ENCODE measurements at regions not wholly inside any gene's neighbourhood (a gene's known extent, or its start where the extent isn't known, plus 50 kb on each side); places are given as distances from the start of the nearest gene placed in this dataset.
A peak's percentile ranks its signal among the peaks of the same experiment; 100 is the strongest.

GRCh38 chr22:46035742-46036557, 59.0 kb upstream of the WNT7B start:
- Histone ChIP-seq H3K4me1 (ENCODE audit: control extremely low read depth in 1 of 4, control insufficient read depth in 4 of 4, insufficient read depth in 4 of 4, low read length in 3 of 4) (peaks cover 0 to 55% (median 38%) of the 10 kb centered on the region in 4 experiments), H3K36me3 (ENCODE audit: control insufficient read depth in 4 of 4, insufficient read depth in 4 of 4, low read length in 3 of 4) (peaks cover 0 to 3% (median 0%) of the 10 kb centered on the region in 4 experiments), H3K4me3 (ENCODE audit: control insufficient read depth in 1 of 7, extremely low read depth in 1 of 7, insufficient read depth in 4 of 7, low read depth in 2 of 7, low read length in 6 of 7) (peak overlapping the region; percentile 63 to 90 (median 87)), H3K27ac (ENCODE audit: insufficient read depth in 1 of 2, low read depth in 1 of 2, low read length in 2 of 2, poor library complexity in 1 of 2, severe bottlenecking in 2 of 2) (peak overlapping the region; percentile 58 to 89), H3K9me3 (ENCODE audit: control extremely low read depth in 1 of 5, control insufficient read depth in 4 of 5, insufficient read depth in 2 of 5, low read depth in 1 of 5, low read length in 4 of 5) (no peaks in the 10 kb centered on the region), H3K27me3 (replicated peaks in 2 of 5; ENCODE audit: control insufficient read depth in 4 of 5, insufficient read depth in 5 of 5, low read length in 4 of 5) (peaks cover 0 to 2% (median 0%) of the 10 kb centered on the region in 5 experiments)
- WGBS (ENCODE audit: insufficient coverage), result under 1% methylated on average over 60 of the region's 84 CpGs
- CTCF ChIA-PET, result interaction anchor here (0.9 to 6.1 kb wide), 16 partner anchors 8 to 81 kb away, joined by 3 to 75 read pairs (median 8); no protein-coding TSS in a partner anchor
- POLR2A ChIA-PET, result interaction anchor here (0.6 to 2.0 kb wide), 12 partner anchors 17 to 121 kb away, joined by 3 to 13 read pairs (median 4); no protein-coding TSS in a partner anchor
- DNase-seq, result peak; percentile 98 to 99 (median 99)

DNA sequence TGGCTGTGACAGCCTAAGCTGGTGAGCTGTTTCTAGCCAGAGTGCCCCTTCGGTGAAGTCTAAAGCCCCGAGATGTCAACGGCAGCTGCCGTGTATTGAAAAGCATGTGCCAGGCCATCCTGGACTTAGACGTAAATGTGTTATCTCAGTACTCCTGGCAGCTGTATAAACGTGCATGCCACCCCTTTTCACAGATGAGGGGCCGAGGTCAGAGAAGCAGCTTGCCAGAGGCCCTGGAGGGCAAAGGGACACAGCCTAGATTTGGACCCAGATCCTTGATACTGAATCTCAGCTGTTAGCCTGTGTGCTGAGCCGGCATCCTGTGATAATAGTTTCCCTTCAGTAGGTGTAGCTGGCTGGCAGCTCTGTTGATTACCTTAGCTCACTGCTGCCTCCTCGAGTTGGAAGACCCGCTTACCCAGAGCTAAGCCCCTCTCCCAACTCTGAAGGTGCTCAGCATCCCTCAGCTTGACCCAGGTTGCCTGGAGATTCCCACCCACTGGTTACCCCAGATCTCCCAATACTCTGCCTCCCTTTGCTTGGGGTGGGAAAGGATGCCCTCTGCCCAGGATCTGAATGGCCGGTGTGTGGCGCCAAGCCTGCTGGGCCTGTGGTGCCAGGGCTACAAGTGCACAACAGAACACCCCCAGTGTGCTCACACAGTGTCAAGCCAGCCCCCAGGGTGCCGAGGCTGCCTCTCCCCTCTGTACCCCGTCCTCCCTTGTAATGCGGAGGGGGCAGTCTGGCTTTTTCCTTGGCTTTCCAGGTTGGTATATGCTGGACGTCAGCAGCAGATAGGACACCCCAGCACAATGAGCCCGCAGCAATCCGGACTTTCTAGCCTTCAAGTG, 59.8 kb upstream of the WNT7B start:
- Histone ChIP-seq H3K4me3 (ENCODE audit: control insufficient read depth in 1 of 7, extremely low read depth in 1 of 7, insufficient read depth in 4 of 7, low read depth in 2 of 7, low read length in 6 of 7) (peak overlapping the region; percentile 63 to 90 (median 87)), H3K4me1 (ENCODE audit: control extremely low read depth in 1 of 4, control insufficient read depth in 4 of 4, insufficient read depth in 4 of 4, low read length in 3 of 4) (peaks cover 0 to 57% (median 35%) of the 10 kb centered on the region in 4 experiments), H3K36me3 (ENCODE audit: control insufficient read depth in 4 of 4, insufficient read depth in 4 of 4, low read length in 3 of 4) (peaks cover 0 to 3% (median under 1%) of the 10 kb centered on the region in 4 experiments), H3K27me3 (replicated peaks in 2 of 5; ENCODE audit: control insufficient read depth in 4 of 5, insufficient read depth in 5 of 5, low read length in 4 of 5) (peaks cover 0 to 2% (median 0%) of the 10 kb centered on the region in 5 experiments), H3K27ac (ENCODE audit: insufficient read depth in 1 of 2, low read depth in 1 of 2, low read length in 2 of 2, poor library complexity in 1 of 2, severe bottlenecking in 2 of 2) (peak overlapping the region; percentile 58 to 89), H3K9me3 (ENCODE audit: control extremely low read depth in 1 of 5, control insufficient read depth in 4 of 5, insufficient read depth in 2 of 5, low read depth in 1 of 5, low read length in 4 of 5) (no peaks in the 10 kb centered on the region)
- POLR2A ChIA-PET, result interaction anchor here (0.7 to 2.0 kb wide), 10 partner anchors 16 to 40 kb away, joined by 4 to 10 read pairs (median 4); no protein-coding TSS in a partner anchor
- WGBS (ENCODE audit: insufficient coverage), result 27% methylated on average over 13 of the region's 18 CpGs
- DNase-seq, result peak; percentile 79 to 85 (median 81)
- CTCF ChIA-PET, result interaction anchor here (0.9 to 6.1 kb wide), 17 partner anchors 9 to 80 kb away, joined by 3 to 75 read pairs (median 8); no protein-coding TSS in a partner anchor

GRCh38 chr22:46038174-46038487, 61.2 kb upstream of the WNT7B start:
- no peak for DNase-seq
- no peak overlapping the region for H3K4me3 ChIP-seq (ENCODE audit: control insufficient read depth in 1 of 7, extremely low read depth in 1 of 7, insufficient read depth in 4 of 7, low read depth in 2 of 7, low read length in 6 of 7)
- H3K9me3 ChIP-seq (ENCODE audit: control extremely low read depth in 1 of 5, control insufficient read depth in 4 of 5, insufficient read depth in 2 of 5, low read depth in 1 of 5, low read length in 4 of 5), result no peaks in the 10 kb centered on the region
- peaks cover 0 to 60% (median 29%) of the 10 kb centered on the region in 4 experiments for H3K4me1 ChIP-seq (ENCODE audit: control extremely low read depth in 1 of 4, control insufficient read depth in 4 of 4, insufficient read depth in 4 of 4, low read length in 3 of 4)
- ChIA-PET POLR2A (no interaction called here), CTCF (interaction anchor here (0.9 to 6.1 kb wide), 8 partner anchors 10 to 79 kb away, joined by 3 to 75 read pairs (median 8); no protein-coding TSS in a partner anchor)
- peaks cover 0 to 3% (median under 1%) of the 10 kb centered on the region in 4 experiments for H3K36me3 ChIP-seq (ENCODE audit: control insufficient read depth in 4 of 4, insufficient read depth in 4 of 4, low read length in 3 of 4)
- peaks cover 0 to 2% (median 0%) of the 10 kb centered on the region in 5 experiments for H3K27me3 ChIP-seq (replicated peaks in 2 of 5; ENCODE audit: control insufficient read depth in 4 of 5, insufficient read depth in 5 of 5, low read length in 4 of 5)
- no peak overlapping the region for H3K27ac ChIP-seq (ENCODE audit: insufficient read depth in 1 of 2, low read depth in 1 of 2, low read length in 2 of 2, poor library complexity in 1 of 2, severe bottlenecking in 2 of 2)
- 92% methylated on average over 2 of the region's 2 CpGs for WGBS (ENCODE audit: insufficient coverage)

DNA sequence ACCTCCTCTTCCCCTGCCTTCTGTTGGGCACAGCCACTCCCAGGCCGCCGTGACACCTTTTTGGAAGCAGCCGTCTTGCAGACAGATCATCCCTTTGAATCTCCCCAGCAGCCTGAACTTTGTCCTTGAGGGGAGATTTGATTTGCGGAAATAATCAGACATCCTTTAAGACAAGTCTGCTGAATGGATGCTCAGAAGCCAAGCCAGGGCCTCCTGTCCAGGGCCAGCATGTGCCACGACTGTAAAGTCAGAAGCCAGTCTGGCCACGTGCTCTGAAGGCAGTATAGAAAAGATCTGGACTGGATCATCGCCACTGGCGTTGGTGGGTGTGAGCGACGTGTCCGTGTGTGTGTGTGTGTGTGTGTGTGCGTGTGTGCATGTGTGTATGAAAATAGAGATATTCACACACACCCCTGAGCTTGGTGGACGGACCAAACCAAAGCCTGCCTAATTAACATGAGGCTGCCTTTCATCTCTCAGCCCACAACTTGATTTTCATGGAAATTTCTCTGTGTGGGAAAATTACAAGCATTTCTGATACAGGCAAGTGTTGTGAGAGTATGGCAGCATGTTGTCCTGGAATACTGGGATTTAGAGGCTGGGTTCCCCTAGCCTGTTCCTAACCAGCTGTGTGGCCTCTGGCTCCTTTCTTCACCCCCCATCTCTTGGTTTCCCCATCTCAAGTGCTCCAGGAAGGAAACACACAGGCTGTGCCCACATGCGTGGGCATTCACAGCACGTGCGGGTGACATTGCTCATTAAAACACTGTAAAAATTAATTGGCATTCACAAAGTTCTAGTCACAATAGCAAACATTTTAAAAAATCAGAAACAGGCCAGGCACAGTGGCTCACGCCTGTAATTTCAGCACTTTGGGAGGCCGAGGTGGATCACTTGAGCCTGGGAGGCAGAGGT, 61.8 kb upstream of the WNT7B start:
- WGBS (ENCODE audit: insufficient coverage), result 75% methylated on average over 14 of the region's 18 CpGs
- H3K4me3 ChIP-seq (ENCODE audit: control insufficient read depth in 1 of 7, extremely low read depth in 1 of 7, insufficient read depth in 4 of 7, low read depth in 2 of 7, low read length in 6 of 7), result no peak overlapping the region
- CTCF ChIA-PET, result interaction anchor here (0.7 to 6.1 kb wide), 9 partner anchors 9 to 255 kb away, joined by 3 to 75 read pairs (median 7); no protein-coding TSS in a partner anchor
- H3K27me3 ChIP-seq (replicated peaks in 2 of 5; ENCODE audit: control insufficient read depth in 4 of 5, insufficient read depth in 5 of 5, low read length in 4 of 5), result peaks cover 0 to 2% (median 0%) of the 10 kb centered on the region in 5 experiments
- POLR2A ChIA-PET, result no interaction called here
- H3K27ac ChIP-seq (ENCODE audit: insufficient read depth in 1 of 2, low read depth in 1 of 2, low read length in 2 of 2, poor library complexity in 1 of 2, severe bottlenecking in 2 of 2), result peak overlapping the region in 1 of 2 experiments; percentile 25
- H3K9me3 ChIP-seq (ENCODE audit: control extremely low read depth in 1 of 5, control insufficient read depth in 4 of 5, insufficient read depth in 2 of 5, low read depth in 1 of 5, low read length in 4 of 5), result no peaks in the 10 kb centered on the region
- peaks cover 0 to 3% (median under 1%) of the 10 kb centered on the region in 4 experiments for H3K36me3 ChIP-seq (ENCODE audit: control insufficient read depth in 4 of 4, insufficient read depth in 4 of 4, low read length in 3 of 4)
- no peak for DNase-seq
- H3K4me1 ChIP-seq (ENCODE audit: control extremely low read depth in 1 of 4, control insufficient read depth in 4 of 4, insufficient read depth in 4 of 4, low read length in 3 of 4), result peaks cover 0 to 67% (median 33%) of the 10 kb centered on the region in 4 experiments

- CTCF ChIA-PET, result interaction anchor here (6.1 kb wide), 1 partner anchor 33 kb away, joined by 75 read pairs; no protein-coding TSS in a partner anchor
- peaks cover 0 to 2% (median 0%) of the 10 kb centered on the region in 5 experiments for H3K27me3 ChIP-seq (replicated peaks in 2 of 5; ENCODE audit: control insufficient read depth in 4 of 5, insufficient read depth in 5 of 5, low read length in 4 of 5)
- DNase-seq, result peak in 2 of 3 donors; percentile 39 to 53
- peaks cover 0 to 3% (median under 1%) of the 10 kb centered on the region in 4 experiments for H3K36me3 ChIP-seq (ENCODE audit: control insufficient read depth in 4 of 4, insufficient read depth in 4 of 4, low read length in 3 of 4)
- WGBS (ENCODE audit: insufficient coverage), result 21% methylated on average over 2 of the region's 6 CpGs
- POLR2A ChIA-PET, result no interaction called here
- no peaks in the 10 kb centered on the region for H3K9me3 ChIP-seq (ENCODE audit: control extremely low read depth in 1 of 5, control insufficient read depth in 4 of 5, insufficient read depth in 2 of 5, low read depth in 1 of 5, low read length in 4 of 5)
- no peak overlapping the region for H3K4me3 ChIP-seq (ENCODE audit: control insufficient read depth in 1 of 7, extremely low read depth in 1 of 7, insufficient read depth in 4 of 7, low read depth in 2 of 7, low read length in 6 of 7)
- H3K4me1 ChIP-seq (ENCODE audit: control extremely low read depth in 1 of 4, control insufficient read depth in 4 of 4, insufficient read depth in 4 of 4, low read length in 3 of 4), result peaks cover 0 to 74% (median 38%) of the 10 kb centered on the region in 4 experiments
- peak overlapping the region in 1 of 2 experiments; percentile 25 for H3K27ac ChIP-seq (ENCODE audit: insufficient read depth in 1 of 2, low read depth in 1 of 2, low read length in 2 of 2, poor library complexity in 1 of 2, severe bottlenecking in 2 of 2)
These were observed 62.6 kb upstream of the WNT7B start for GRCh38 chr22:46039535-46039934.

All from common myeloid progenitor, CD34-positive (primary cell).